Left lung (tissue), 4 donors: ENCODE measurements at regions not wholly inside any gene's neighbourhood (a gene's known extent, or its start where the extent isn't known, plus 50 kb on each side); places are given as distances from the start of the nearest gene placed in this dataset.

ENCODE experiments used
- ATAC-seq: fragments of 200-7000 bp; cut with Tn5 transposase; one replicate; pipeline ENCODE4 v1.9.1; 2020; ENCODE audit warnings: moderate library complexity
- DNase-seq, 4 donors: peaks; one replicate each; pipeline ENCODE4 v3.0.0-alpha.2; 2013 to 2020
- H3K27ac ChIP-seq, 2 donors: fragments of 200-600 bp; sonication (generic) in 1 of 2; one replicate each; pipeline versions ENCODE4 v1.5.0 to v1.8.0; 2020 to 2021
- H3K27me3 ChIP-seq, 2 donors: fragments of 200-600 bp; sonication (generic) in 1 of 2; one replicate each; pipeline versions ENCODE4 v1.5.0 to v1.8.0; 2020 to 2021
- H3K36me3 ChIP-seq, 2 donors: fragments of 200-600 bp; sonication (generic) in 1 of 2; one replicate each; pipeline versions ENCODE4 v1.5.0 to v1.8.0; 2020 to 2021
- H3K4me1 ChIP-seq, 2 donors: fragments of 200-600 bp; one replicate each; pipeline ENCODE4 v1.8.0; 2021
- H3K4me3 ChIP-seq, 2 donors: fragments of 200-600 bp; sonication (generic) in 1 of 2; one replicate each; pipeline versions ENCODE4 v1.5.0 to v1.8.0; 2020 to 2021; ENCODE audit warnings: mild to moderate bottlenecking in 1 of 2
- H3K9me3 ChIP-seq, 2 donors: fragments of 200-600 bp; sonication (generic) in 1 of 2; one replicate each; pipeline versions ENCODE4 v1.5.0 to v1.8.0; 2020 to 2021
- CTCF ChIP-seq, 2 donors: fragments of 200-600 bp; sonication (generic) in 1 of 2; IDR thresholded peaks; one replicate each; pipeline versions ENCODE4 v1.5.0 to v1.8.0; 2021; ENCODE audit warnings: antibody characterized with exemption in 2 of 2
- intact Hi-C, 2 donors: fragments of 100-400 bp; cut with DNase I; formaldehyde crosslinking; loops; one replicate each; pipeline versions ENCODE4 v1.11.2 to v1.14.2; 2022
- donor health status: DM: no; HTN: yes; CAD: no.
- donor health status: DM: no; HTN: no; CAD: no.

DNA sequence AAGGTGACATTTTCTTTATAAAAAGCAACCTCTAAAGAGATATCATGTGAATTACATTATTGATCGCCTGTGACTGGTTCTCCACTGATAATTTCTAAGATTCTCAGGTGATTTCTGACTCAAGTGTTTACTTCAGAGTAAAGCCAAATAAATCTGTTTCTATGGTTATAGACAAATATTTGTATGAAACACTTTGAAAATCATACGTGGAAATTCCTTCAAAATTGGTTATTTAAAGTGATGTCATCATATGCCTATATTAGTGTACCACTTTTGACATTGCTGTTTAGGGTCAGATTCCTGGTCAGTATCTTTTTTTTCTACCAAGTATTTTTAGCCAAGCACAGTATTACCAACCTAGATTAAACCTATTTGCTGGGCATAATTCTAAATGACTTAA, 881.3 kb upstream of the FAM98A start:
- no peak overlapping the region for H3K27ac ChIP-seq

DNA sequence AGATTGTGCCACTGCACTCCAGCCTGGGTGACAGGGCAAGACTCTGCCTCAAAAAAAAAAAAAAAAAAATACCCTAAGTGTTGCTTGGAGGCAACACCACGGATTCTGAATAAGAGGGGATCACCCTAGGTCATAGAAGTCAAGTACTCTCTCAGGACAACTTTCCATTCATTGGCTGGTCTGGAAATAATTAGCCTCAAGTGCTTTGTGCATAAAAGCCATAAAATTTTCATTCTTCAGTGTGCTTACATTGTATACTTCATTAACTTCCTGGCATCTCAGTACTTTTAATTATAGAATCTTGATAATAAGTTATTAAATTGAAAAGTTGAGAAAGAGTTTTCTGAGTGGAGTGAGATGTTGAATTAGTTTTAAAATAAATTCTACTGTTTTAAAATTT, 876.1 kb upstream of the FAM98A start:
- no peaks in the 10 kb centered on the region for H3K36me3 ChIP-seq
- no peak overlapping the region for H3K27ac ChIP-seq
- intact Hi-C loops: no loop called here
- H3K9me3 ChIP-seq: peaks cover 0 to 9% of the 10 kb centered on the region in 2 donors
- H3K4me1 ChIP-seq: no peaks in the 10 kb centered on the region
- H3K4me3 ChIP-seq: no peak overlapping the region
- no peak for ATAC-seq
- H3K27me3 ChIP-seq: no peaks in the 10 kb centered on the region
- no peak for DNase-seq
- TF ChIP-seq CTCF (IDR thresholded peaks at IDR 0.05): no peak

More for the DNA sequence above, 881.3 kb upstream of the FAM98A start:
- DNase-seq: no peak
- TF ChIP-seq CTCF (IDR thresholded peaks at IDR 0.05): no peak
- no peak for ATAC-seq
- intact Hi-C loops: no loop called here
- H3K27me3 ChIP-seq: no peaks in the 10 kb centered on the region
- no peak overlapping the region for H3K4me3 ChIP-seq
- H3K36me3 ChIP-seq: no peaks in the 10 kb centered on the region
- no peaks in the 10 kb centered on the region for H3K9me3 ChIP-seq
- no peaks in the 10 kb centered on the region for H3K4me1 ChIP-seq

GRCh38 chr2:34474646-34475045, 875.5 kb upstream of the FAM98A start:
- Histone ChIP-seq H3K4me3 (no peak overlapping the region), H3K27me3 (no peaks in the 10 kb centered on the region), H3K4me1 (no peaks in the 10 kb centered on the region), H3K27ac (no peak overlapping the region), H3K36me3 (no peaks in the 10 kb centered on the region), H3K9me3 (peaks cover 0 to 9% of the 10 kb centered on the region in 2 donors)
- ATAC-seq (no peak), DNase-seq (no peak)
- intact Hi-C loops: no loop called here
- TF ChIP-seq CTCF (IDR thresholded peaks at IDR 0.05): no peak

DNA sequence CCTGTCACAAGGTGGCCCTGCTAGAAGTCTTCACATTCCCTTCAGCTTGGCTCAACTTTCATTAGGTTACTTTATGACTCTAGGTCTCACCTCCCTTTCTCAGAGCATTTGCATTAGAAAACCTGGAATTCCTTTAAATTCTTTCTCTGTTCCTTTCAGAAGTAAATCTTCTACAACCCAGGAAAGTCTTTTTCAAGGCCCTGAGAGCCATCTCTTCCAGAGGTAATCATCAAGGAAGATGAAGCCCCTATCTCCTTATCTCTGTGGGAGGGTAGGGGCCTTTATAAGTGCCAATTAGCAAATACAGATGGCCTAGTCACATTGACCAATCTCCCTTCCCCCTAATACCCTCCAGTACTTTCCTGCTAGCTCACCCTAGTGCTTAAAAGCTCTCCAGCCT, 848.0 kb upstream of the FAM98A start:
- DNase-seq (no peak), ATAC-seq (no peak)
- peaks cover 0 to 16% of the 10 kb centered on the region in 2 donors for H3K9me3 ChIP-seq
- intact Hi-C loops: no loop called here
- TF ChIP-seq CTCF (IDR thresholded peaks at IDR 0.05): no peak
- H3K36me3 ChIP-seq: no peaks in the 10 kb centered on the region
- H3K27me3 ChIP-seq: no peaks in the 10 kb centered on the region
- H3K4me3 ChIP-seq: no peak overlapping the region
- H3K4me1 ChIP-seq: no peaks in the 10 kb centered on the region
- H3K27ac ChIP-seq: no peak overlapping the region

DNA sequence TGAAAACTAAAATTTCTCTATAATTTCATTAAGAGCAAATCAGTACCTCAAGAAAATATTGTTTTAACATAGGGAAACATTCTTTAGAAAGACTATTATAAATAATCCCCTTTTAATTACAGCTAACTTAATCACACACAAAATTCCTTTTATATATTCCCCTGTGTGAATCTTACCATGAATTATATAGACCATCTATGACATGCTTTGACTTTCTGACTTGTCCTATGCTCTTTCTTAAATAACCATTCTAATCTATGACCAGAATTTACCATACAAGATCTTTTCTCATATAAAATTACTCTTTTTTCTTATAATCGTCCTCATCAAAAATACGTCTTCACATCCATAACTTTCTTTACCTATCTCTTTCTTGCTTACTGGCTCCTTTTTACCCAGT, 824.2 kb upstream of the FAM98A start:
- intact Hi-C loops: no loop called here
- no peak for ATAC-seq
- no peak for DNase-seq
- Histone ChIP-seq H3K4me1 (no peaks in the 10 kb centered on the region), H3K36me3 (no peaks in the 10 kb centered on the region), H3K9me3 (no peaks in the 10 kb centered on the region), H3K27ac (no peak overlapping the region), H3K27me3 (no peaks in the 10 kb centered on the region), H3K4me3 (no peak overlapping the region)
- TF ChIP-seq CTCF (IDR thresholded peaks at IDR 0.05): no peak
